Activated naive CD8-positive, alpha-beta T cell treated with anti-CD3 and anti-CD28 coated beads, Interleukin-2, amount 50 U/mL, for 24 hours (primary cell): ENCODE measurements at regions not wholly inside any gene's neighbourhood (a gene's known extent, or its start where the extent isn't known, plus 50 kb on each side); places are given as distances from the start of the nearest gene placed in this dataset.
A peak's percentile ranks its signal among the peaks of the same experiment; 100 is the strongest.

Experiments used
- ATAC-seq: fragments of 150-1000 bp; cut with Tn5 transposase; one replicate; pipeline ENCODE4 v1.10.0; 2021
- DNase-seq: peaks from one replicate; pipeline ENCODE4 v3.0.0; 2021
- H3K27ac Mint-ChIP-seq: one replicate; pipeline ENCODE4 v1.8.0; 2021; ENCODE audit warnings: mild to moderate bottlenecking, mixed read lengths
- H3K27me3 Mint-ChIP-seq: one replicate; pipeline ENCODE4 v1.8.0; 2021; ENCODE audit warnings: mixed read lengths
- H3K36me3 Mint-ChIP-seq: one replicate; pipeline ENCODE4 v1.8.0; 2021; ENCODE audit warnings: low read depth, mixed read lengths
- H3K4me1 Mint-ChIP-seq: one replicate; pipeline ENCODE4 v1.8.0; 2021; ENCODE audit warnings: mixed read lengths
- H3K4me3 Mint-ChIP-seq: one replicate; pipeline ENCODE4 v1.8.0; 2021; ENCODE audit warnings: mild to moderate bottlenecking, moderate library complexity, mixed read lengths
- H3K9me3 Mint-ChIP-seq: one replicate; pipeline ENCODE4 v1.8.0; 2021; ENCODE audit warnings: mixed read lengths

DNA sequence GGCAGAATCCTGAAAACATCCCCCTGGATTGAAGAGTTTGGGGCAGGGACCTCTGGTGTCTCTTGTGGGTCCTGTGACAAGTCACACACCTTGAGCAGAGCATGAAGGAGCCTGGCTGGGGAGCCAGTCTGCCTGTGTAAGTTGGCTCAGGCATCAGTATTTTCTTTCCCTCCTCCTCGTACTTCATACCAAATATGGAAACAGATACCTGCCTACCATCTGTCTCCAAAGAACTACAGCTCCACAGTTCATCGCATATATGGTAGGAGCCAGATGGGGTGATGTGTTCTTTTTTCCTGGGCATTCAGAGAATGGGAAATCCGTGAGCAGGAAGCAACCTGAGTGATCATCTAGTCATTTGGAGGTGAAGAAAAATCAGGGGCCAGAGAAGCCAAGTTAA is 177.3 kb upstream of the RAD23B start:
- peaks cover 2% of the 10 kb centered on the region for H3K27me3 Mint-ChIP-seq
- ATAC-seq: no peak
- no peak for DNase-seq
- H3K9me3 Mint-ChIP-seq: no peaks in the 10 kb centered on the region
- H3K4me1 Mint-ChIP-seq: no peaks in the 10 kb centered on the region
- no peaks in the 10 kb centered on the region for H3K36me3 Mint-ChIP-seq
- no peak overlapping the region for H3K4me3 Mint-ChIP-seq
- H3K27ac Mint-ChIP-seq: no peak overlapping the region

- no peaks in the 10 kb centered on the region for H3K9me3 Mint-ChIP-seq
Observed at GRCh38 chr9:107106416-107106815, 176.7 kb upstream of the RAD23B start.

GRCh38 chr9:107108342-107109130 is 174.5 kb upstream of the RAD23B start:
- ATAC-seq: no peak
- H3K4me3 Mint-ChIP-seq: no peak overlapping the region

More at GRCh38 chr9:107106416-107106815, 176.7 kb upstream of the RAD23B start:
- Mint-ChIP-seq H3K4me3 (no peak overlapping the region), H3K27ac (no peak overlapping the region), H3K4me1 (no peaks in the 10 kb centered on the region), H3K36me3 (no peaks in the 10 kb centered on the region), H3K27me3 (peaks cover 2% of the 10 kb centered on the region)
- no peak for ATAC-seq
- no peak for DNase-seq

GRCh38 chr9:107109324-107109723 is 173.8 kb upstream of the RAD23B start:
- Mint-ChIP-seq H3K36me3 (no peaks in the 10 kb centered on the region), H3K4me1 (no peaks in the 10 kb centered on the region), H3K27me3 (peaks cover 4% of the 10 kb centered on the region), H3K4me3 (no peak overlapping the region), H3K9me3 (no peaks in the 10 kb centered on the region), H3K27ac (no peak overlapping the region)
- no peak for DNase-seq
- no peak for ATAC-seq

More at GRCh38 chr9:107108342-107109130, 174.5 kb upstream of the RAD23B start:
- no peaks in the 10 kb centered on the region for H3K9me3 Mint-ChIP-seq
- H3K4me1 Mint-ChIP-seq: no peaks in the 10 kb centered on the region
- H3K27ac Mint-ChIP-seq: no peak overlapping the region
- H3K36me3 Mint-ChIP-seq: no peaks in the 10 kb centered on the region
- H3K27me3 Mint-ChIP-seq: peaks cover 2% of the 10 kb centered on the region
- no peak for DNase-seq

- H3K27me3 Mint-ChIP-seq: peaks cover 4% of the 10 kb centered on the region
- no peaks in the 10 kb centered on the region for H3K9me3 Mint-ChIP-seq
- DNase-seq: no peak
- no peaks in the 10 kb centered on the region for H3K36me3 Mint-ChIP-seq
- no peak overlapping the region for H3K4me3 Mint-ChIP-seq
- no peak for ATAC-seq
- no peak overlapping the region for H3K27ac Mint-ChIP-seq
- H3K4me1 Mint-ChIP-seq: no peaks in the 10 kb centered on the region
Observed at GRCh38 chr9:107110153-107110552, 172.9 kb upstream of the RAD23B start.

- ATAC-seq: no peak
Observed at GRCh38 chr9:107112707-107113243, 170.3 kb upstream of the RAD23B start.

GRCh38 chr9:107118863-107119624 is 164.0 kb upstream of the RAD23B start:
- H3K27ac Mint-ChIP-seq: no peak overlapping the region
- H3K4me3 Mint-ChIP-seq: no peak overlapping the region
- no peaks in the 10 kb centered on the region for H3K36me3 Mint-ChIP-seq
- peaks cover 1% of the 10 kb centered on the region for H3K27me3 Mint-ChIP-seq
- H3K9me3 Mint-ChIP-seq: no peaks in the 10 kb centered on the region
- DNase-seq (no peak), ATAC-seq (no peak)
- no peaks in the 10 kb centered on the region for H3K4me1 Mint-ChIP-seq

More at GRCh38 chr9:107112707-107113243, 170.3 kb upstream of the RAD23B start:
- Mint-ChIP-seq H3K27ac (no peak overlapping the region), H3K27me3 (peaks cover 4% of the 10 kb centered on the region), H3K4me1 (no peaks in the 10 kb centered on the region), H3K4me3 (no peak overlapping the region), H3K36me3 (no peaks in the 10 kb centered on the region), H3K9me3 (no peaks in the 10 kb centered on the region)
- DNase-seq: no peak

DNA sequence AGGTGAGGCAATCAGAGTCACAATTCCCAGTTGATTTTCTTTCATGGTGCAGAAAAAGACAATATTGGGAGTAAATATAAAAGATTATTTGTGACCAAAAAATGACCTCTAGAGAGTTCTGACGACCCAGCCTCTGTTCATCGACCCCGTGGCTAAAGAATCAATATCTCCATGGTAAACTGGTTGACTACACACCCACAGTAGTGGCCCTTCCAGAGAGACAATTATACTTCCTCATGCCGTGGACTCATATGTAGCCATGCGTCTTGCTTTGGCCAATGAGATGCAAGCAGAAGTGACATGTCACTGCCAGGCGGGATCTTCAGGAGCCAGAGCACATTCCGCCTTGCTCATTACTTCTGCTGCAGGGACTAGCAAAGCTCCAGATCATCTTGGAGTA is 163.3 kb upstream of the RAD23B start:
- no peak overlapping the region for H3K4me3 Mint-ChIP-seq
- DNase-seq: no peak

DNA sequence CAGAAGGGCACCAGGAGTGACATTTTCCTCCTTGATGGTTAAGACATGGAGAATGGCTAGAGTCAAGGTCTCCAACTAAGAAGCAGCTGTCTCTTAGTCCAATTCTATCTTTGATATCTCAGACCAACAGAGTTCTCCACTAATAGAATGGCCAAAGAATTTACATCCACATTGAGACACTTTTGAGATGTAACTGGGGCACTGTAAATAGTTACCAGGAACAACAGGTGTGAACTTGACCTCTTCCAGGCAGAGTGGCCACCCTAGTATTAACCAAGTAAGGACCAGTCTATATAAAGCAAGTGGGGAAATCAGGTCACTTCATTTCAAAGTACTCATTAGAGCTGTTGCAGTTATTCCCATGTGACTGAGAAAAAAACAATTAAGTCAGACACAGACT is 159.7 kb upstream of the RAD23B start:
- H3K27ac Mint-ChIP-seq: no peak overlapping the region
- no peaks in the 10 kb centered on the region for H3K9me3 Mint-ChIP-seq
- no peaks in the 10 kb centered on the region for H3K4me1 Mint-ChIP-seq
- no peak overlapping the region for H3K4me3 Mint-ChIP-seq
- no peaks in the 10 kb centered on the region for H3K36me3 Mint-ChIP-seq
- H3K27me3 Mint-ChIP-seq: peaks cover 4% of the 10 kb centered on the region
- ATAC-seq (no peak), DNase-seq (no peak)

More for the DNA sequence above, 163.3 kb upstream of the RAD23B start:
- H3K9me3 Mint-ChIP-seq: no peaks in the 10 kb centered on the region
- H3K27ac Mint-ChIP-seq: no peak overlapping the region
- ATAC-seq: no peak
- H3K27me3 Mint-ChIP-seq: no peaks in the 10 kb centered on the region
- no peaks in the 10 kb centered on the region for H3K4me1 Mint-ChIP-seq
- no peaks in the 10 kb centered on the region for H3K36me3 Mint-ChIP-seq

- H3K4me1 Mint-ChIP-seq: no peaks in the 10 kb centered on the region
- ATAC-seq: no peak
Observed at GRCh38 chr9:107127608-107128007, 155.5 kb upstream of the RAD23B start.

GRCh38 chr9:107131108-107131799 is 151.8 kb upstream of the RAD23B start:
- Mint-ChIP-seq H3K9me3 (no peaks in the 10 kb centered on the region), H3K4me3 (no peak overlapping the region), H3K36me3 (no peaks in the 10 kb centered on the region), H3K27me3 (peaks cover 11% of the 10 kb centered on the region), H3K27ac (no peak overlapping the region), H3K4me1 (no peaks in the 10 kb centered on the region)
- ATAC-seq: no peak
- DNase-seq: no peak

More at GRCh38 chr9:107127608-107128007, 155.5 kb upstream of the RAD23B start:
- Mint-ChIP-seq H3K27ac (no peak overlapping the region), H3K9me3 (no peaks in the 10 kb centered on the region), H3K4me3 (no peak overlapping the region), H3K36me3 (no peaks in the 10 kb centered on the region), H3K27me3 (peaks cover 8% of the 10 kb centered on the region)
- DNase-seq: no peak

GRCh38 chr9:107136296-107136695 is 146.8 kb upstream of the RAD23B start:
- Mint-ChIP-seq H3K4me1 (no peaks in the 10 kb centered on the region), H3K9me3 (no peaks in the 10 kb centered on the region), H3K36me3 (no peaks in the 10 kb centered on the region), H3K4me3 (no peak overlapping the region), H3K27ac (no peak overlapping the region), H3K27me3 (peaks cover 10% of the 10 kb centered on the region)
- no peak for DNase-seq
- ATAC-seq: no peak

- peak; percentile 46 for ATAC-seq
Observed at GRCh38 chr9:107137495-107138202, 145.4 kb upstream of the RAD23B start.

More at GRCh38 chr9:107137495-107138202, 145.4 kb upstream of the RAD23B start:
- Mint-ChIP-seq H3K36me3 (no peaks in the 10 kb centered on the region), H3K27ac (no peak overlapping the region), H3K9me3 (no peaks in the 10 kb centered on the region), H3K4me3 (no peak overlapping the region), H3K4me1 (no peaks in the 10 kb centered on the region), H3K27me3 (peaks cover 12% of the 10 kb centered on the region)
- DNase-seq: peak; percentile 8
